Fibroblast of lung (primary cell): ENCODE measurements at regions not wholly inside any gene's neighbourhood (a gene's known extent, or its start where the extent isn't known, plus 50 kb on each side); places are given as distances from the start of the nearest gene placed in this dataset.
A peak's percentile ranks its signal among the peaks of the same experiment; 100 is the strongest.

Source experiments
- DNase-seq, 2 donors: peaks; one replicate each; pipeline versions ENCODE4 v3.0.0 to v3.0.0-alpha.2; 2010; ENCODE audit warnings: low read depth in 2 of 2
- H2AFZ ChIP-seq: 2 replicates; pipeline ENCODE4 v1.5.1; 2012; ENCODE audit warnings: low read length, control low read depth, inconsistent platforms
- H3K27ac ChIP-seq: 2 replicates; pipeline ENCODE4 v1.5.1; 2011; ENCODE audit warnings: low read length, control low read depth; ENCODE audit not compliant: insufficient read depth
- H3K27me3 ChIP-seq: 2 replicates; pipeline ENCODE4 v1.5.1; 2011; ENCODE audit warnings: mild to moderate bottlenecking, low read length; ENCODE audit not compliant: control insufficient read depth, insufficient read depth
- H3K36me3 ChIP-seq: 2 replicates; pipeline ENCODE4 v1.5.1; 2011; ENCODE audit warnings: low read length; ENCODE audit not compliant: control insufficient read depth, insufficient read depth
- H3K4me1 ChIP-seq: 2 replicates; pipeline ENCODE4 v1.5.1; 2011; ENCODE audit warnings: low read length; ENCODE audit not compliant: control insufficient read depth, insufficient read depth; ENCODE audit errors: extremely low read depth
- H3K4me2 ChIP-seq: 2 replicates; pipeline ENCODE4 v1.5.1; 2011; ENCODE audit warnings: low read length, control low read depth; ENCODE audit not compliant: insufficient read depth; ENCODE audit errors: extremely low read depth
- H3K4me3 ChIP-seq, 4 experiments: fragments of 200-600 bp in 1 of 4; sonication (generic) in 1 of 4; replicated peaks in 1 of 4; 2 replicates each; pipeline ENCODE4 v1.5.1; 2011 to 2016; ENCODE audit warnings: low read length in 4 of 4, low read depth in 3 of 4, mild to moderate bottlenecking in 3 of 4, control low read depth in 2 of 4, inconsistent platforms in 1 of 4, mixed read lengths in 1 of 4; ENCODE audit not compliant: insufficient read depth in 1 of 4; ENCODE audit errors: control extremely low read depth in 1 of 4
- H3K79me2 ChIP-seq: 2 replicates; pipeline ENCODE4 v1.5.1; 2012; ENCODE audit warnings: mild to moderate bottlenecking, low read length, inconsistent platforms; ENCODE audit not compliant: control insufficient read depth, insufficient read depth
- H3K9ac ChIP-seq: 2 replicates; pipeline ENCODE4 v1.5.1; 2011; ENCODE audit warnings: mild to moderate bottlenecking, low read length, control low read depth; ENCODE audit not compliant: insufficient read depth
- H3K9me3 ChIP-seq: 2 replicates; pipeline ENCODE4 v1.5.1; 2012; ENCODE audit warnings: low read depth, low read length; ENCODE audit not compliant: control insufficient read depth, insufficient read depth
- H4K20me1 ChIP-seq: 2 replicates; pipeline ENCODE4 v1.5.1; 2011; ENCODE audit warnings: low read length; ENCODE audit not compliant: control insufficient read depth, insufficient read depth; ENCODE audit errors: extremely low read depth
- EZH2 ChIP-seq: IDR thresholded peaks from 2 replicates; pipeline ENCODE4 v1.5.1; 2012; ENCODE audit warnings: low read length, control low read depth, mild to moderate bottlenecking; ENCODE audit errors: missing control alignments
- TF ChIP-seq, protein P1 (sequence below), 2 donors: IDR thresholded peaks in 1 of 2; conservative IDR thresholded peaks in 1 of 2; 1 replicate in 1 of 2; 2 replicates in 1 of 2; pipeline ENCODE4 v1.5.1; 2011 to 2012; ENCODE audit warnings: low read length in 2 of 2, control low read depth in 1 of 2, inconsistent platforms in 1 of 2, low read depth in 1 of 2, mild to moderate bottlenecking in 1 of 2

DNA sequence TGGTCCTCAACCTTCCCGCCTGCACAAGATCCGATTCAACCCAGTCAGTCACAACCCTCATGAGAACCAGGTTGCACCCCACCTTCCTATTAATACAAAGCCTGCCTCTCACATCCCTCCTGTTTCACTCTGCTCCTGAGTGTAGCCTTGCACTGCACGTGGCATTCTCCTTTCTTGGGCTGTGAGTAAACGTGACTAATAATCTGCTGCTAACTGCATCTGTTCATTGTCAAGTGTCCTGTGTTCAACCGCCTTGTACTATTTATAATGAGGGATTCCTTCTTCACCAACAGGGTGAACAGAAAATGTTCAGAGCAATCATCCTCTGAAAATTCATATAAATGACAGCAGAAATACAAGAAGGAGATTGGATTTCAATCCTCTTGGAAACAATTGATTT, 1608.2 kb downstream of the SLITRK5 start:
- Histone ChIP-seq H3K79me2 (no peaks in the 10 kb centered on the region), H3K9ac (no peak overlapping the region), H3K9me3 (no peaks in the 10 kb centered on the region), H3K4me3 (no peak overlapping the region), H3K4me2 (no peak overlapping the region), H3K27me3 (no peaks in the 10 kb centered on the region), H3K4me1 (no peaks in the 10 kb centered on the region), H2AFZ (no peak overlapping the region), H3K36me3 (no peaks in the 10 kb centered on the region), H4K20me1 (no peaks in the 10 kb centered on the region), H3K27ac (no peak overlapping the region)
- peak in 1 of 2 donors; percentile 1 for DNase-seq
- TF ChIP-seq, protein P1, sequence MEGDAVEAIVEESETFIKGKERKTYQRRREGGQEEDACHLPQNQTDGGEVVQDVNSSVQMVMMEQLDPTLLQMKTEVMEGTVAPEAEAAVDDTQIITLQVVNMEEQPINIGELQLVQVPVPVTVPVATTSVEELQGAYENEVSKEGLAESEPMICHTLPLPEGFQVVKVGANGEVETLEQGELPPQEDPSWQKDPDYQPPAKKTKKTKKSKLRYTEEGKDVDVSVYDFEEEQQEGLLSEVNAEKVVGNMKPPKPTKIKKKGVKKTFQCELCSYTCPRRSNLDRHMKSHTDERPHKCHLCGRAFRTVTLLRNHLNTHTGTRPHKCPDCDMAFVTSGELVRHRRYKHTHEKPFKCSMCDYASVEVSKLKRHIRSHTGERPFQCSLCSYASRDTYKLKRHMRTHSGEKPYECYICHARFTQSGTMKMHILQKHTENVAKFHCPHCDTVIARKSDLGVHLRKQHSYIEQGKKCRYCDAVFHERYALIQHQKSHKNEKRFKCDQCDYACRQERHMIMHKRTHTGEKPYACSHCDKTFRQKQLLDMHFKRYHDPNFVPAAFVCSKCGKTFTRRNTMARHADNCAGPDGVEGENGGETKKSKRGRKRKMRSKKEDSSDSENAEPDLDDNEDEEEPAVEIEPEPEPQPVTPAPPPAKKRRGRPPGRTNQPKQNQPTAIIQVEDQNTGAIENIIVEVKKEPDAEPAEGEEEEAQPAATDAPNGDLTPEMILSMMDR (conservative IDR thresholded peaks at IDR 0.05 in 1 of 2, IDR thresholded peaks at IDR 0.05 in 1 of 2; ENCODE audit: low read depth in 1 of 2, low read length in 2 of 2) = no peak
- TF ChIP-seq EZH2 = no peak

DNA sequence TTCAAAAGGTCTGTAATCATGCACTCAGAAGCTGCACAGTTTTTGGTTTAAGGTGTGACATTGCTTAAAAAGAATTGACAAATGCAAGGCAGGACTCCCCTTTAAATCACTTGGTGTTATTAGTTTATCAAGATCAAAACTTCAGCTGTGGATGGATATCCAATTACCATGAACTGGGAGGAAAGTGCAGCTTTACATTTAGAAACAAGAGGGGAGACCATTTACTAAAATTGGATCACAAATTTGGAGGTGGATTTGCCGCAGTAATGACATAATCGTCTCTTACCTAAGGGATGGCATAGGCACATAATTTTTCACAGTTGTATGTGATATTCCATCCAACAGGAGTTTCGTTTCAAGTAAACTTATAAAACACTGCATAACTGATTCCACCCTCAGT, 1610.2 kb downstream of the SLITRK5 start:
- Histone ChIP-seq H3K4me2 (no peak overlapping the region), H2AFZ (no peak overlapping the region), H3K27me3 (no peaks in the 10 kb centered on the region), H3K9me3 (no peaks in the 10 kb centered on the region), H3K4me1 (no peaks in the 10 kb centered on the region), H3K27ac (no peak overlapping the region), H3K4me3 (no peak overlapping the region), H3K9ac (no peak overlapping the region), H3K36me3 (no peaks in the 10 kb centered on the region), H4K20me1 (no peaks in the 10 kb centered on the region), H3K79me2 (no peaks in the 10 kb centered on the region)
- no peak for DNase-seq
- TF ChIP-seq, protein P1 (conservative IDR thresholded peaks at IDR 0.05 in 1 of 2, IDR thresholded peaks at IDR 0.05 in 1 of 2; ENCODE audit: low read depth in 1 of 2, low read length in 2 of 2) = no peak
- no peak for TF ChIP-seq EZH2

DNA sequence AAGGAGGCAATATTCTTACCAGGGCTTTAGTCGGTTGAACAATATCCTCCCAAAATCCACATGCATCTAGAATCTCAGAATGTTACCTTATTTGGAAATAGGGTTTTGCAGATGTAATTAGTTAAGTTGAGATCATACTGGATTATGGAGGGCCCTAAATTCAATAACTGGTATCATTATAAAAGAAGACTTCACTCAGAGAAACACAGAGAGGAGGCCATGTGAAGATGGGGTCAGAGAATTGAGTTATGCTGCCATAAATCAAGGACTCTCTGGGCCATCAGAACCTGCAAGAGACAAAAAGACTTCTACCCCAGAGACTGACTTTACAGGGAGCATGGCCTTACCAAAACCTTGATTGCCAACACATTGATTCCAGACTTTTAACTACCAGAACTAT, 1611.1 kb downstream of the SLITRK5 start:
- no peak overlapping the region for H3K4me2 ChIP-seq
- TF ChIP-seq, protein P1 (conservative IDR thresholded peaks at IDR 0.05 in 1 of 2, IDR thresholded peaks at IDR 0.05 in 1 of 2; ENCODE audit: low read depth in 1 of 2, low read length in 2 of 2) = no peak
- TF ChIP-seq EZH2 = no peak
- no peaks in the 10 kb centered on the region for H3K9me3 ChIP-seq
- no peak overlapping the region for H3K9ac ChIP-seq
- H3K4me3 ChIP-seq = no peak overlapping the region
- H3K27ac ChIP-seq = no peak overlapping the region
- H2AFZ ChIP-seq = no peak overlapping the region
- H4K20me1 ChIP-seq = no peaks in the 10 kb centered on the region
- no peaks in the 10 kb centered on the region for H3K4me1 ChIP-seq
- H3K36me3 ChIP-seq = no peaks in the 10 kb centered on the region
- DNase-seq = no peak
- H3K27me3 ChIP-seq = no peaks in the 10 kb centered on the region
- H3K79me2 ChIP-seq = no peaks in the 10 kb centered on the region
